Lower leg skin (tissue), 3 donors: ENCODE measurements at regions not wholly inside any gene's neighbourhood (a gene's known extent, or its start where the extent isn't known, plus 50 kb on each side); places are given as distances from the start of the nearest gene placed in this dataset.

Source experiments
- CTCF ChIP-seq, 3 donors: fragments of 450-650 bp; IDR thresholded peaks; one replicate each; pipeline ENCODE4 v1.5.1; 2016; ENCODE audit warnings: antibody characterized with exemption in 3 of 3, mild to moderate bottlenecking in 3 of 3, moderate library complexity in 2 of 3
- POLR2A ChIP-seq, 2 donors: fragments of 450-650 bp; IDR thresholded peaks; one replicate each; pipeline ENCODE4 v1.6.1; 2016 to 2017; ENCODE audit warnings: antibody characterized with exemption in 2 of 2, mild to moderate bottlenecking in 1 of 2, moderate library complexity in 1 of 2

- no peak for TF ChIP-seq CTCF (IDR thresholded peaks at IDR 0.05)
- no peak for TF ChIP-seq POLR2A (IDR thresholded peaks at IDR 0.05)
Measured at GRCh38 chr6:144730088-144730645, 445.0 kb downstream of the UTRN start.
